HUES6 (cell line): ENCODE measurements at regions not wholly inside any gene's neighbourhood (a gene's known extent, or its start where the extent isn't known, plus 50 kb on each side); places are given as distances from the start of the nearest gene placed in this dataset.
A peak's percentile ranks its signal among the peaks of the same experiment; 100 is the strongest.
"Not testable (repeated sequence)": the region's sequence is repeated elsewhere in the genome, so short reads cannot be mapped to it uniquely, and the experiment has no call there.

Source experiments
- H3K27ac ChIP-seq: 2 replicates; pipeline ENCODE4 v1.7.0; 2013; ENCODE audit warnings: low read depth, mild to moderate bottlenecking, low read length, inconsistent platforms
- H3K27me3 ChIP-seq: 2 replicates; pipeline ENCODE4 v1.6.1; 2013; ENCODE audit warnings: low read length; ENCODE audit not compliant: control insufficient read depth, insufficient read depth
- H3K36me3 ChIP-seq: 2 replicates; pipeline ENCODE4 v1.6.1; 2013; ENCODE audit warnings: low read length; ENCODE audit not compliant: control insufficient read depth, insufficient read depth
- H3K4me1 ChIP-seq: 2 replicates; pipeline ENCODE4 v1.6.1; 2013; ENCODE audit warnings: low read length; ENCODE audit not compliant: control insufficient read depth, insufficient read depth
- H3K4me3 ChIP-seq: 2 replicates; pipeline ENCODE4 v1.5.1; 2013; ENCODE audit warnings: low read depth, low read length
- H3K9ac ChIP-seq: one replicate; pipeline ENCODE4 v1.6.1; 2013; ENCODE audit warnings: mild to moderate bottlenecking, low read length
- H3K9me3 ChIP-seq: 2 replicates; pipeline ENCODE4 v1.6.1; 2013; ENCODE audit warnings: low read depth, low read length; ENCODE audit not compliant: control insufficient read depth, insufficient read depth

- no peaks in the 10 kb centered on the region for H3K27me3 ChIP-seq
Observed at GRCh38 chr12:33634544-33634943, 194.9 kb upstream of the SYT10 start.

GRCh38 chr12:33636930-33637329 lies 197.3 kb upstream of the SYT10 start:
- not testable (repeated sequence) for H3K4me1 ChIP-seq, H3K9me3 ChIP-seq, H3K27ac ChIP-seq, H3K4me3 ChIP-seq, H3K27me3 ChIP-seq, H3K36me3 ChIP-seq, H3K9ac ChIP-seq

More at GRCh38 chr12:33634544-33634943, 194.9 kb upstream of the SYT10 start:
- no peak overlapping the region for H3K4me3 ChIP-seq
- H3K4me1 ChIP-seq = no peaks in the 10 kb centered on the region
- no peak overlapping the region for H3K9ac ChIP-seq
- no peaks in the 10 kb centered on the region for H3K9me3 ChIP-seq
- no peak overlapping the region for H3K27ac ChIP-seq
- no peaks in the 10 kb centered on the region for H3K36me3 ChIP-seq

- H3K4me1 ChIP-seq = peaks cover 16% of the 10 kb centered on the region; the same call in 1 of the 2 replicates
- H3K9me3 ChIP-seq = no peaks in the 10 kb centered on the region
- no peaks in the 10 kb centered on the region for H3K27me3 ChIP-seq
- H3K36me3 ChIP-seq = no peaks in the 10 kb centered on the region
- no peak overlapping the region for H3K4me3 ChIP-seq
- H3K27ac ChIP-seq = no peak overlapping the region
- H3K9ac ChIP-seq = no peak overlapping the region
Observed at GRCh38 chr12:33639975-33640374, 200.4 kb upstream of the SYT10 start.

- no peaks in the 10 kb centered on the region for H3K27me3 ChIP-seq
- H3K4me1 ChIP-seq = no peaks in the 10 kb centered on the region
- no peaks in the 10 kb centered on the region for H3K36me3 ChIP-seq
- H3K4me3 ChIP-seq = no peak overlapping the region
- peaks cover 32% of the 10 kb centered on the region for H3K9me3 ChIP-seq
- H3K27ac ChIP-seq = no peak overlapping the region
- H3K9ac ChIP-seq = no peak overlapping the region
Observed at GRCh38 chr12:33649992-33650391, 210.4 kb upstream of the SYT10 start.

- Histone ChIP-seq H3K9me3 (peaks cover 32% of the 10 kb centered on the region), H3K4me3 (no peak overlapping the region), H3K4me1 (no peaks in the 10 kb centered on the region), H3K27ac (no peak overlapping the region), H3K9ac (no peak overlapping the region), H3K36me3 (no peaks in the 10 kb centered on the region), H3K27me3 (no peaks in the 10 kb centered on the region)
Observed at GRCh38 chr12:33650832-33651231, 211.2 kb upstream of the SYT10 start.

- H3K27ac ChIP-seq = no peak overlapping the region
- H3K9me3 ChIP-seq = peaks cover 31% of the 10 kb centered on the region
- no peak overlapping the region for H3K9ac ChIP-seq
- no peaks in the 10 kb centered on the region for H3K4me1 ChIP-seq
- no peaks in the 10 kb centered on the region for H3K27me3 ChIP-seq
- H3K36me3 ChIP-seq = no peaks in the 10 kb centered on the region
- no peak overlapping the region for H3K4me3 ChIP-seq
Observed at GRCh38 chr12:33653362-33653761, 213.7 kb upstream of the SYT10 start.

GRCh38 chr12:33654313-33654712 lies 214.7 kb upstream of the SYT10 start:
- Histone ChIP-seq H3K9me3 (peaks cover 24% of the 10 kb centered on the region), H3K27me3 (no peaks in the 10 kb centered on the region), H3K9ac (no peak overlapping the region), H3K4me3 (no peak overlapping the region), H3K4me1 (no peaks in the 10 kb centered on the region), H3K36me3 (no peaks in the 10 kb centered on the region), H3K27ac (no peak overlapping the region)

GRCh38 chr12:33663000-33663654 lies 223.5 kb upstream of the SYT10 start:
- Histone ChIP-seq H3K27me3 (no peaks in the 10 kb centered on the region), H3K27ac (no peak overlapping the region), H3K9ac (no peak overlapping the region), H3K4me1 (peaks cover 2% of the 10 kb centered on the region; the same call in 1 of the 2 replicates), H3K36me3 (no peaks in the 10 kb centered on the region), H3K4me3 (no peak overlapping the region), H3K9me3 (no peaks in the 10 kb centered on the region)

- no peaks in the 10 kb centered on the region for H3K27me3 ChIP-seq
- H3K9ac ChIP-seq = no peak overlapping the region
- H3K9me3 ChIP-seq = no peaks in the 10 kb centered on the region
- no peak overlapping the region for H3K27ac ChIP-seq
- peaks cover 43% of the 10 kb centered on the region for H3K4me1 ChIP-seq
- no peaks in the 10 kb centered on the region for H3K36me3 ChIP-seq
- H3K4me3 ChIP-seq = no peak overlapping the region
Observed at GRCh38 chr12:33669349-33669748, 229.7 kb upstream of the SYT10 start.

- no peaks in the 10 kb centered on the region for H3K27me3 ChIP-seq
- H3K4me1 ChIP-seq = peaks cover 43% of the 10 kb centered on the region
- H3K9ac ChIP-seq = no peak overlapping the region
- peak overlapping the region; percentile 25; the same call in 1 of the 2 replicates for H3K27ac ChIP-seq
- no peak overlapping the region for H3K4me3 ChIP-seq
- no peaks in the 10 kb centered on the region for H3K36me3 ChIP-seq
- H3K9me3 ChIP-seq = no peaks in the 10 kb centered on the region
Observed at GRCh38 chr12:33670284-33670683, 230.7 kb upstream of the SYT10 start.

GRCh38 chr12:33671676-33672075 lies 232.1 kb upstream of the SYT10 start:
- Histone ChIP-seq H3K9ac (no peak overlapping the region), H3K36me3 (no peaks in the 10 kb centered on the region), H3K27me3 (no peaks in the 10 kb centered on the region), H3K4me1 (peaks cover 43% of the 10 kb centered on the region), H3K4me3 (no peak overlapping the region), H3K27ac (peak overlapping the region; percentile 69), H3K9me3 (no peaks in the 10 kb centered on the region)
